OCI-LY7 (cell line): ENCODE measurements at regions not wholly inside any gene's neighbourhood (a gene's known extent, or its start where the extent isn't known, plus 50 kb on each side); places are given as distances from the start of the nearest gene placed in this dataset.

Experiments
- BruUV-seq: library from RNA; stranded (reverse); fragments of 400-500 nt; replicated peaks from 2 replicates; lab custom pipeline; 2021; lab: Mats Ljungman, UMichigan
- CTCF ChIA-PET: fragments of 300-600 bp; sonication (Branson Sonifier 250); formaldehyde crosslinking; loops from one replicate; lab custom pipeline; 2022; ENCODE audit warnings: antibody characterized with exemption; ENCODE audit not compliant: unreplicated experiment; lab: Charles Lee
- POLR2A ChIA-PET: fragments of 300-600 bp; sonication (Branson Sonifier 250); formaldehyde crosslinking; loops from one replicate; lab custom pipeline; 2022; ENCODE audit warnings: antibody characterized with exemption; lab: Charles Lee
- DNase-seq: peaks from one replicate; pipeline ENCODE4 v3.0.0-alpha.2; 2015; ENCODE audit warnings: low spot score
- H2AFZ ChIP-seq: fragments of 200-600 bp; sonication (generic), shearing (Covaris generic); 2 replicates; pipeline ENCODE4 v1.6.1; 2014; ENCODE audit warnings: mild to moderate bottlenecking, antibody characterized with exemption, low read length, moderate library complexity
- H3K27ac ChIP-seq: fragments of 200-600 bp; sonication (generic); 2 replicates; pipeline ENCODE4 v1.5.1; 2014; ENCODE audit warnings: mixed run types, low read depth, mild to moderate bottlenecking, moderate library complexity, low read length, inconsistent platforms; ENCODE audit not compliant: poor library complexity, severe bottlenecking
- H3K36me3 ChIP-seq: fragments of 200-600 bp; sonication (generic); 2 replicates; pipeline ENCODE4 v1.6.1; 2014; ENCODE audit warnings: mild to moderate bottlenecking, antibody characterized with exemption, low read length, moderate library complexity, mixed read lengths; ENCODE audit not compliant: insufficient read depth
- H3K4me1 ChIP-seq: fragments of 200-600 bp; sonication (generic); 2 replicates; pipeline ENCODE4 v1.5.1; 2014; ENCODE audit warnings: mild to moderate bottlenecking, low read length; ENCODE audit not compliant: insufficient read depth, poor library complexity, severe bottlenecking
- H3K4me2 ChIP-seq: fragments of 200-600 bp; sonication (generic); 2 replicates; pipeline ENCODE4 v1.6.1; 2014; ENCODE audit warnings: mild to moderate bottlenecking, low read length
- H3K4me3 ChIP-seq: fragments of 200-600 bp; sonication (generic); 2 replicates; pipeline ENCODE4 v1.5.1; 2014; ENCODE audit warnings: mild to moderate bottlenecking, low read depth, low read length; ENCODE audit not compliant: poor library complexity, severe bottlenecking
- H3K79me2 ChIP-seq: fragments of 200-600 bp; sonication (generic); 2 replicates; pipeline ENCODE4 v1.6.1; 2016; ENCODE audit warnings: low read depth, mild to moderate bottlenecking, low read length, moderate library complexity, mixed read lengths; ENCODE audit not compliant: insufficient read depth
- H3K9me2 ChIP-seq: fragments of 200-600 bp; sonication (generic); 2 replicates; pipeline ENCODE4 v1.6.1; 2016; ENCODE audit warnings: mild to moderate bottlenecking, low read length, mixed read lengths; ENCODE audit not compliant: insufficient read depth
- H3K9me3 ChIP-seq: fragments of 200-600 bp; sonication (generic); 2 replicates; pipeline ENCODE4 v1.6.1; 2014; ENCODE audit warnings: mild to moderate bottlenecking, mixed run types, low read length, mixed read lengths
- H4K20me1 ChIP-seq: fragments of 200-600 bp; sonication (generic); 2 replicates; pipeline ENCODE4 v1.6.1; 2014; ENCODE audit warnings: mild to moderate bottlenecking, antibody characterized with exemption, low read length, moderate library complexity, mixed read lengths; ENCODE audit not compliant: insufficient read depth
- EZH2phosphoT487 ChIP-seq: fragments of 200-600 bp; sonication (generic); IDR thresholded peaks from 2 replicates; pipeline ENCODE4 v1.6.1; 2018; ENCODE audit warnings: low read depth, borderline replicate concordance, mild to moderate bottlenecking, mixed run types, antibody characterized with exemption, low read length, moderate library complexity, mixed read lengths
- intact Hi-C: fragments of 100-400 bp; cut with micrococcal nuclease; formaldehyde crosslinking; loops from one replicate; pipeline ENCODE4 v1.10.0; 2022; ENCODE audit not compliant: unreplicated experiment
- TF ChIP-seq, protein P1 (sequence below): fragments of 200-600 bp; sonication (generic); conservative IDR thresholded peaks from 2 replicates; pipeline ENCODE4 v1.5.1; 2014; ENCODE audit warnings: mild to moderate bottlenecking, antibody characterized with exemption, low read length, moderate library complexity, mixed read lengths

DNA sequence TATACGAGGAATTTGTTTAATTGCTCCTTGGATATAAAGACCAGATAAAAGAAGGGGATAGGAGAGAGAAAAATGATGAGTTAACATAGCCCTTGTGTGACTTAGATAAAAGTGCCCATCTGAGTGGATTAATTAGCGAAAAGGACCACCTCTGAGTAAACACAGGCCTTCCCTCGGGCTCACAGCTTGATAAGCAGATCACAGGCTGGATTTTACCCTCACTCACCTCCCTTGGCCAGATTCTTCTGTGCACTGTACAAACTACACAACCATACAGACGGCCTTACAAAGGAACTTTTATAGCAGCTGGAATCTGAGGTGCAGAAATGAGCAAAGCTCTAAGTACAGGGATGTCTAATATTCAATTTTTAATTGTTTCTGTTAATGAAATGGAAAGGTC, 112.4 kb upstream of the STT3B start:
- no peak for TF ChIP-seq EZH2phosphoT487
- TF ChIP-seq, protein P1, sequence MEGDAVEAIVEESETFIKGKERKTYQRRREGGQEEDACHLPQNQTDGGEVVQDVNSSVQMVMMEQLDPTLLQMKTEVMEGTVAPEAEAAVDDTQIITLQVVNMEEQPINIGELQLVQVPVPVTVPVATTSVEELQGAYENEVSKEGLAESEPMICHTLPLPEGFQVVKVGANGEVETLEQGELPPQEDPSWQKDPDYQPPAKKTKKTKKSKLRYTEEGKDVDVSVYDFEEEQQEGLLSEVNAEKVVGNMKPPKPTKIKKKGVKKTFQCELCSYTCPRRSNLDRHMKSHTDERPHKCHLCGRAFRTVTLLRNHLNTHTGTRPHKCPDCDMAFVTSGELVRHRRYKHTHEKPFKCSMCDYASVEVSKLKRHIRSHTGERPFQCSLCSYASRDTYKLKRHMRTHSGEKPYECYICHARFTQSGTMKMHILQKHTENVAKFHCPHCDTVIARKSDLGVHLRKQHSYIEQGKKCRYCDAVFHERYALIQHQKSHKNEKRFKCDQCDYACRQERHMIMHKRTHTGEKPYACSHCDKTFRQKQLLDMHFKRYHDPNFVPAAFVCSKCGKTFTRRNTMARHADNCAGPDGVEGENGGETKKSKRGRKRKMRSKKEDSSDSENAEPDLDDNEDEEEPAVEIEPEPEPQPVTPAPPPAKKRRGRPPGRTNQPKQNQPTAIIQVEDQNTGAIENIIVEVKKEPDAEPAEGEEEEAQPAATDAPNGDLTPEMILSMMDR = no peak
- Histone ChIP-seq H3K4me2 (no peak overlapping the region), H3K27ac (no peak overlapping the region), H3K36me3 (no peaks in the 10 kb centered on the region), H4K20me1 (no peaks in the 10 kb centered on the region), H3K9me3 (0 out of 2 replicates have a peak, but pooled peaks cover 2% of the 10 kb centered on the region), H3K4me1 (no peaks in the 10 kb centered on the region), H3K9me2 (no peaks in the 10 kb centered on the region), H3K4me3 (no peak overlapping the region), H2AFZ (no peak overlapping the region), H3K79me2 (no peaks in the 10 kb centered on the region)
- intact Hi-C loops = no loop called here
- BruUV-seq = no TSS peak
- ChIA-PET POLR2A (interaction anchor here (0.5 kb wide), 1 partner anchor 8 kb away, joined by 3 read pairs; no protein-coding TSS in a partner anchor), CTCF (no interaction called here)
- no peak for DNase-seq

DNA sequence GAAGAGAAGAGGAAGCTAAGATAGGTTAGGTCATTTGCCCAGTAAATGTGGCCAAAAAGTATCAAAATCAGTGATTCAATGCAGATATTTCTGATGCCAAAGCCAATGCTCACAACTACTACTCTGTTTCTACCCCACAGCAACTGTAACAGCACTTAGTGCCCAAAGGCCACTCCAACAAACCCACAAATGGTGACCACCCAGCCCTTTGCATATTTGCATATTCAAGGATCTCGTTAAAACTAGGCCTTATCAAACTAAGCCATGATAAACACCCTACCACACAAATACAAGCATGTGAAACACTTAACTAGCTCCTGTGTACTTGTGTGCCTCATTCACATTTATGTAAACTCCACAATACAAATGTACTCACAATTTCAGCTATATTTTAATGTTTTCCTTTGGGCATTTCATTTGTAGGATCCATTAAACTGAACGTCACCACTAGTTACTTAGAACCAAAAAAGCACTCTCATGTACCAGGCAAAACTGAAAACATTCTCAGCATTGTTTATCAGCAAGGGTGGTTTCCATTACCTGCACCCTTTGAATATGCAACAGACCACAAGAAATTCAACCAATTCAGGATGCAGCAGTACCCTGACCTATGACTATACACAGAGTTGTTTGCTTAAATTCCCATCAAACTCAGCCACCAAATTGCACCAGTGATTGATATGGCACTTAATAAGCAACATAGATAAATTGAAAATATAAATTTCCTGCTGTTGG, 111.2 kb upstream of the STT3B start:
- no TSS peak for BruUV-seq
- DNase-seq = no peak
- Histone ChIP-seq H4K20me1 (no peaks in the 10 kb centered on the region), H3K9me3 (0 out of 2 replicates have a peak, but pooled peaks cover 5% of the 10 kb centered on the region), H3K27ac (no peak overlapping the region), H3K79me2 (no peaks in the 10 kb centered on the region), H2AFZ (no peak overlapping the region), H3K4me1 (no peaks in the 10 kb centered on the region), H3K9me2 (no peaks in the 10 kb centered on the region), H3K4me3 (no peak overlapping the region), H3K36me3 (no peaks in the 10 kb centered on the region), H3K4me2 (no peak overlapping the region)
- intact Hi-C loops = no loop called here
- TF ChIP-seq EZH2phosphoT487 = no peak
- TF ChIP-seq, protein P1 = no peak
- ChIA-PET POLR2A (interaction anchor here (0.6 to 0.7 kb wide), 2 partner anchors 104 to 137 kb away, joined by 3 read pairs; no protein-coding TSS in a partner anchor), CTCF (interaction anchor here (1.0 kb wide), 1 partner anchor 17 kb away, joined by 4 read pairs; no protein-coding TSS in a partner anchor)

GRCh38 chr3:31422237-31422636, 110.5 kb upstream of the STT3B start:
- intact Hi-C loops = no loop called here
- H3K4me2 ChIP-seq = no peak overlapping the region
- DNase-seq = no peak
- H3K36me3 ChIP-seq = no peaks in the 10 kb centered on the region
- no TSS peak for BruUV-seq
- H4K20me1 ChIP-seq = no peaks in the 10 kb centered on the region
- H3K4me1 ChIP-seq = no peaks in the 10 kb centered on the region
- no peak for TF ChIP-seq EZH2phosphoT487
- TF ChIP-seq, protein P1 = no peak
- ChIA-PET CTCF (interaction anchor here (1.0 kb wide), 1 partner anchor 16 kb away, joined by 4 read pairs; no protein-coding TSS in a partner anchor), POLR2A (interaction anchor here (0.7 kb wide), 1 partner anchor 138 kb away, joined by 3 read pairs; no protein-coding TSS in a partner anchor)
- 0 out of 2 replicates have a peak, but pooled peaks cover 5% of the 10 kb centered on the region for H3K9me3 ChIP-seq
- H3K9me2 ChIP-seq = no peaks in the 10 kb centered on the region
- no peak overlapping the region for H2AFZ ChIP-seq
- H3K27ac ChIP-seq = no peak overlapping the region
- H3K4me3 ChIP-seq = no peak overlapping the region
- H3K79me2 ChIP-seq = no peaks in the 10 kb centered on the region
